Kidney (tissue), 13 donors: ENCODE measurements at regions not wholly inside any gene's neighbourhood (a gene's known extent, or its start where the extent isn't known, plus 50 kb on each side); places are given as distances from the start of the nearest gene placed in this dataset.

Source experiments
- DNase-seq, 5 donors: peaks; one replicate each; pipeline ENCODE4 v3.0.0-alpha.2; 2013 to 2020
- FAIRE-seq: peaks from 2 replicates; lab custom pipeline; 2012; peaks lifted over from hg19 to GRCh38; lab: Jason Lieb, UNC
- H3K27ac ChIP-seq, 2 donors: one replicate each; pipeline ENCODE4 v1.7.0; 2013; ENCODE audit warnings: low read depth in 2 of 2, low read length in 2 of 2, inconsistent platforms in 1 of 2
- H3K27me3 ChIP-seq: one replicate; pipeline ENCODE4 v1.7.1; 2013; ENCODE audit warnings: low read length, inconsistent platforms; ENCODE audit not compliant: control insufficient read depth, insufficient read depth
- H3K36me3 ChIP-seq, 3 donors: one replicate each; pipeline versions ENCODE4 v1.7.0 to v1.7.1; 2013; ENCODE audit warnings: low read length in 3 of 3, control low read depth in 1 of 3, inconsistent platforms in 1 of 3; ENCODE audit not compliant: insufficient read depth in 3 of 3, control insufficient read depth in 2 of 3
- H3K4me1 ChIP-seq, 3 donors: one replicate each; pipeline versions ENCODE4 v1.7.0 to v1.7.1; 2013; ENCODE audit warnings: low read length in 3 of 3, inconsistent platforms in 1 of 3, low read depth in 1 of 3; ENCODE audit not compliant: control insufficient read depth in 2 of 3, insufficient read depth in 2 of 3
- H3K4me3 ChIP-seq, 3 donors: one replicate each; pipeline versions ENCODE4 v1.7.0 to v1.8.1; 2013; ENCODE audit warnings: low read length in 3 of 3, control low read depth in 1 of 3, inconsistent platforms in 1 of 3
- H3K9ac ChIP-seq, 3 donors: one replicate each; pipeline versions ENCODE4 v1.7.0 to v1.7.1; 2013; ENCODE audit warnings: low read length in 3 of 3, control low read depth in 1 of 3, inconsistent platforms in 1 of 3
- H3K9me3 ChIP-seq, 3 donors: one replicate each; pipeline versions ENCODE4 v1.7.0 to v1.7.1; 2013; ENCODE audit warnings: low read length in 3 of 3, control low read depth in 1 of 3, inconsistent platforms in 1 of 3; ENCODE audit not compliant: control insufficient read depth in 2 of 3, insufficient read depth in 1 of 3
- CTCF ChIP-seq: IDR thresholded peaks from 3 replicates; pipeline ENCODE4 v1.5.1; 2012; ENCODE audit warnings: mild to moderate bottlenecking, moderate library complexity, borderline replicate concordance; ENCODE audit not compliant: insufficient read depth; ENCODE audit errors: extremely low read depth
- intact Hi-C: fragments of 100-400 bp; cut with DNase I; formaldehyde crosslinking; loops from one replicate; pipeline ENCODE4 v1.11.1; 2022
- donor health status: control.
- donor health status: control.
- donor health status: control.
- donor health status: control.
- donor health status: control.
- donor health status: DM: yes; HTN: yes; CAD: no.
- donor health status: Normal renal cell carcinoma (clear cell type).

- intact Hi-C loops: no loop called here
- Histone ChIP-seq H3K4me1 (no peaks in the 10 kb centered on the region), H3K36me3 (no peaks in the 10 kb centered on the region), H3K27ac (no peak overlapping the region), H3K9me3 (no peaks in the 10 kb centered on the region), H3K27me3 (no peaks in the 10 kb centered on the region), H3K4me3 (no peak overlapping the region), H3K9ac (no peak overlapping the region)
- DNase-seq (no peak), FAIRE-seq (no peak)
- no peak for TF ChIP-seq CTCF
Measured at GRCh38 chr1:238596703-238597102, 706.0 kb upstream of the ZP4 start.

GRCh38 chr1:238592621-238593020, 701.9 kb upstream of the ZP4 start:
- FAIRE-seq (no peak), DNase-seq (peak in 4 of 5 donors; percentile 63 to 90 (median 82))
- intact Hi-C loops: no loop called here
- Histone ChIP-seq H3K4me1 (no peaks in the 10 kb centered on the region), H3K36me3 (no peaks in the 10 kb centered on the region), H3K27ac (no peak overlapping the region), H3K9ac (no peak overlapping the region), H3K9me3 (no peaks in the 10 kb centered on the region), H3K4me3 (no peak overlapping the region), H3K27me3 (no peaks in the 10 kb centered on the region)
- TF ChIP-seq CTCF: no peak

GRCh38 chr1:238589843-238590435, 699.2 kb upstream of the ZP4 start:
- no peaks in the 10 kb centered on the region for H3K36me3 ChIP-seq
- intact Hi-C loops: no loop called here
- H3K27me3 ChIP-seq: no peaks in the 10 kb centered on the region
- no peak for TF ChIP-seq CTCF
- no peak overlapping the region for H3K27ac ChIP-seq
- FAIRE-seq (no peak), DNase-seq (no peak)
- H3K4me1 ChIP-seq: no peaks in the 10 kb centered on the region
- no peak overlapping the region for H3K9ac ChIP-seq
- H3K9me3 ChIP-seq: no peaks in the 10 kb centered on the region
- no peak overlapping the region for H3K4me3 ChIP-seq

- Histone ChIP-seq H3K27me3 (no peaks in the 10 kb centered on the region), H3K4me1 (no peaks in the 10 kb centered on the region), H3K36me3 (no peaks in the 10 kb centered on the region), H3K9me3 (no peaks in the 10 kb centered on the region), H3K9ac (no peak overlapping the region), H3K4me3 (no peak overlapping the region), H3K27ac (no peak overlapping the region)
- intact Hi-C loops: no loop called here
- FAIRE-seq: no peak
- DNase-seq: no peak
- TF ChIP-seq CTCF: no peak
Measured at GRCh38 chr1:238582816-238583215, 692.1 kb upstream of the ZP4 start.
